HEK293T (cell line): ENCODE measurements at regions not wholly inside any gene's neighbourhood (a gene's known extent, or its start where the extent isn't known, plus 50 kb on each side); places are given as distances from the start of the nearest gene placed in this dataset.

Experiments
- CTCF ChIA-PET: fragments of 350-600 bp; formaldehyde crosslinking; extraction: SDS; loops from one replicate; lab custom pipeline; 2021; ENCODE audit warnings: antibody characterized with exemption, inconsistent platforms; lab: Yijun Ruan, JAX
- POLR2A ChIA-PET: fragments of 350-600 bp; formaldehyde crosslinking; extraction: SDS; loops from one replicate; lab custom pipeline; 2020; ENCODE audit warnings: antibody characterized with exemption, inconsistent platforms; lab: Yijun Ruan, JAX
- DNase-seq: peaks from one replicate; pipeline ENCODE4 v3.0.0; 2012; ENCODE audit warnings: mixed read lengths; ENCODE audit errors: extremely low spot score
- ARNT ChIP-seq: fragments of 450-650 bp; IDR thresholded peaks from 2 replicates; pipeline ENCODE4 v1.6.1; 2017; ENCODE audit warnings: mild to moderate bottlenecking
- BHLHE40 ChIP-seq: fragments of 450-650 bp; IDR thresholded peaks from 2 replicates; pipeline ENCODE4 v1.6.1; 2016; ENCODE audit warnings: mild to moderate bottlenecking, moderate library complexity, borderline replicate concordance
- CTBP1 ChIP-seq: fragments of 450-650 bp; IDR thresholded peaks from 2 replicates; pipeline ENCODE4 v1.6.1; 2016; ENCODE audit warnings: borderline replicate concordance
- ELF4 ChIP-seq: fragments of 450-650 bp; IDR thresholded peaks from 2 replicates; pipeline ENCODE4 v1.6.1; 2017; ENCODE audit warnings: antibody characterized with exemption
- FOXA1 ChIP-seq: fragments of 450-650 bp; IDR thresholded peaks from 2 replicates; pipeline ENCODE4 v1.6.1; 2016; ENCODE audit warnings: mild to moderate bottlenecking
- FOXK2 ChIP-seq: fragments of 450-650 bp; IDR thresholded peaks from 2 replicates; pipeline ENCODE4 v1.6.1; 2016; ENCODE audit warnings: mild to moderate bottlenecking
- FOXM1 ChIP-seq: fragments of 450-650 bp; IDR thresholded peaks from 2 replicates; pipeline ENCODE4 v1.6.1; 2017; ENCODE audit warnings: mild to moderate bottlenecking, borderline replicate concordance
- HDGF ChIP-seq: fragments of 450-650 bp; IDR thresholded peaks from 2 replicates; pipeline ENCODE4 v1.6.1; 2017; ENCODE audit warnings: antibody characterized with exemption, borderline replicate concordance
- L3MBTL2 ChIP-seq: fragments of 450-650 bp; conservative IDR thresholded peaks from 2 replicates; pipeline ENCODE4 v1.6.1; 2016; ENCODE audit warnings: mild to moderate bottlenecking
- LEF1 ChIP-seq: fragments of 450-650 bp; IDR thresholded peaks from 2 replicates; pipeline ENCODE4 v1.6.1; 2017; ENCODE audit warnings: mild to moderate bottlenecking, borderline replicate concordance
- NFRKB ChIP-seq: fragments of 450-650 bp; IDR thresholded peaks from 2 replicates; pipeline ENCODE4 v1.6.1; 2016; ENCODE audit warnings: mild to moderate bottlenecking, moderate library complexity
- PKNOX1 ChIP-seq: fragments of 450-650 bp; IDR thresholded peaks from 2 replicates; pipeline ENCODE4 v1.6.1; 2016
- SP1 ChIP-seq: fragments of 450-650 bp; IDR thresholded peaks from 2 replicates; pipeline ENCODE4 v1.6.1; 2017
- SUZ12 ChIP-seq: fragments of 450-650 bp; IDR thresholded peaks from 2 replicates; pipeline ENCODE4 v1.6.1; 2016; ENCODE audit warnings: mild to moderate bottlenecking
- TARDBP ChIP-seq: fragments of 450-650 bp; IDR thresholded peaks from 2 replicates; pipeline ENCODE4 v1.6.1; 2016
- ZNF384 ChIP-seq: fragments of 450-650 bp; IDR thresholded peaks from 2 replicates; pipeline ENCODE4 v1.6.1; 2016

DNA sequence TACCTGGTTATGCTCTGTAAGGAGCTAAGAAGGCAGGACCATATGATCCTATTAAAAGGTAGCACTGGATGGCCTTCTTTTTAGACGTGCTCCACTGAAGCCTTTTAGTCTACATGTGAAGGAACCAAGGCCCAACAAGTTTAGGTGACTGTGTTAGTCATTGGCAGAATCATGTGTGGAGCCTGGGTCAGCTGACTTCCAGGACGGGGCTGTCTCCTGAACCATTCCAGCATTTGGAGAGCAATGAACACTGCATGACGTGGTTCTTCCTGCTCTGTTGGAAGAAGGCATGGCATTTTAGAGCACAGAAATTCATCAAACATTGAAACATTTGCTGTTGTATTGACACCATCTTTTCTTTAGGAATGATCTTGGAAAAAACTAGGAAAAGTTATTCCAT, 87.8 kb upstream of the TIAM2 start:
- DNase-seq = no peak
- CTCF ChIA-PET = no interaction called here
- no peak for TF ChIP-seq ZNF384
- TF ChIP-seq FOXA1 = no peak
- TF ChIP-seq ARNT = no peak
- TF ChIP-seq SUZ12 = no peak
- TF ChIP-seq FOXM1 = no peak
- no peak for TF ChIP-seq LEF1
- POLR2A ChIA-PET = no interaction called here

DNA sequence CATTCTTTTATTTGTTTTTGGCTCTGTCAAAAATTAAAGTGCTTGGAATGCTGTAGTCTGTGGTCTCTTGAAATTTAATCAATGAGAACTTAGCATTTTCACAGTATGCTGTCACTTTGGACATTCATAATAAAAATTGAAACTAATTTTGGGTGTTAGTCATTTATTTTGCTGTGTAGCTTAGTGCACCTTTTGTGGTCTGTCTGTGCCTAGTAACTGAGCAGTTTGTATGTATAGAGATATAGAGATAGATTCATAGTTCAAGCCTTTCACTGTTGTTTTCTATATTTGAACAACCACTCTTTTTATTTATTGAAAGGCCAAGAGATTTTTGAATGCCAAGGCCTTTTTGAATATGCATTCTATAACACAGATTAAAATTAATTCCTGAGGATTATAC, 86.4 kb upstream of the TIAM2 start:
- DNase-seq = no peak
- ChIA-PET POLR2A (no interaction called here), CTCF (no interaction called here)
- TF ChIP-seq SUZ12 (no peak), FOXK2 (no peak)

DNA sequence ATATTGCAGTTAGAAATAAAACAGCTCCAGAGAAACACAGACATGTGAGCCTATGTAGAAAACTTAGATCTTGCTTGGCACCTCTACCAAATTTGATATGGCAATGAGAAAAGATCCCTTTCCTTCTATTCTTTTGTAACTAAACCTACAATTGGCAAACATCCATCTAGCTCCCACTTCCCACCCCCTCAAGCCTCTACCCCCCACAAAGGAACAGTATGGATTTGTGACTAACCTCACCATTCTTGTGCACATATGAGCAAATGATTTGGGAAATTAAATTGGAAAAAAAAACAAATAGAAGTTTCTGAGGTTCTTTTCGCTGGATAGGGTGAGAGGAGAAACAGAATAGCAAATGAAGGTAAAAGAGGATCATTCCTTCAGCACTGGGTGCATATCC, 85.8 kb upstream of the TIAM2 start:
- CTCF ChIA-PET = no interaction called here
- POLR2A ChIA-PET = no interaction called here
- DNase-seq = no peak
- no peak for TF ChIP-seq LEF1
- no peak for TF ChIP-seq FOXM1
- TF ChIP-seq NFRKB = no peak
- no peak for TF ChIP-seq ARNT
- TF ChIP-seq FOXK2 = no peak
- TF ChIP-seq HDGF = no peak
- no peak for TF ChIP-seq PKNOX1
- TF ChIP-seq TARDBP = no peak
- no peak for TF ChIP-seq L3MBTL2
- no peak for TF ChIP-seq ELF4
- TF ChIP-seq ZNF384 = no peak
- TF ChIP-seq CTBP1 = no peak
- TF ChIP-seq BHLHE40 = no peak
- no peak for TF ChIP-seq SUZ12
- TF ChIP-seq FOXA1 = no peak

GRCh38 chr6:154909821-154910220, 85.3 kb upstream of the TIAM2 start:
- ChIA-PET CTCF (interaction anchor here (0.8 kb wide), 1 partner anchor 10 kb away, joined by 3 read pairs; no protein-coding TSS in a partner anchor), POLR2A (no interaction called here)
- TF ChIP-seq FOXK2 (no peak), LEF1 (no peak), HDGF (no peak), SP1 (no peak), CTBP1 (no peak), TARDBP (no peak), ZNF384 (no peak), ELF4 (no peak), FOXM1 (no peak), FOXA1 (no peak), PKNOX1 (no peak), NFRKB (no peak)
- DNase-seq = no peak

- TF ChIP-seq HDGF (no peak), FOXK2 (no peak), FOXA1 (no peak), ZNF384 (no peak), NFRKB (no peak), ARNT (no peak), TARDBP (no peak), PKNOX1 (no peak), BHLHE40 (no peak), ELF4 (no peak), FOXM1 (no peak), LEF1 (no peak), L3MBTL2 (no peak)
- no peak for DNase-seq
- POLR2A ChIA-PET = no interaction called here
- CTCF ChIA-PET = no interaction called here
These were observed 80.8 kb upstream of the TIAM2 start for GRCh38 chr6:154914288-154914687.

DNA sequence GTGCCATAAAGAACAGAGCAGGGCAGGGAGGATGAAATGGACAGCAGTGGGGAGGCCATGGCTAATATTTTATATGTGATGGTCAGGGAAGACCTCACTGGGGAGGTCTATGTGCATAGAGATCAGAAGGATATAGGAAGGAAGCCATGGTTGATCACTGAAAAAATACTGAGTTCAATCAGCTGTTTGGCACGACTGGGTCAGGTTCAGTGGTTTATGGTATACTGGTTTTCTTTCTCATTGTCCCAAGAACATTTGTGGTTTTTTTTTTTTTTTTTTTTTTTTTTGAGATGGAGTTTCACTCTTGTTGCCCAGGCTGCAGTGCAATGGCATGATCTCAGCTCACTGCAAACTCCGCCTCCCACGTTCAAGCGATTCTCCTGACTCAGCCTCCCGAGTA, 78.3 kb upstream of the TIAM2 start:
- DNase-seq = no peak
- ChIA-PET CTCF (interaction anchor here (0.6 kb wide), 1 partner anchor 722 kb away, joined by 3 read pairs; no protein-coding TSS in a partner anchor), POLR2A (no interaction called here)
- TF ChIP-seq ARNT (no peak), CTBP1 (no peak), L3MBTL2 (no peak), BHLHE40 (no peak), FOXA1 (no peak), ELF4 (no peak), PKNOX1 (no peak), NFRKB (no peak), ZNF384 (no peak), SUZ12 (no peak), HDGF (no peak), FOXM1 (no peak), SP1 (no peak), FOXK2 (no peak), LEF1 (no peak), TARDBP (no peak)
